SIG-M5 treated with dmso at 0.1 percent for 504 hours (cell line): ENCODE measurements at regions not wholly inside any gene's neighbourhood (a gene's known extent, or its start where the extent isn't known, plus 50 kb on each side); places are given as distances from the start of the nearest gene placed in this dataset.
"Not testable (repeated sequence)": the region's sequence is repeated elsewhere in the genome, so short reads cannot be mapped to it uniquely, and the experiment has no call there.

ENCODE experiments used
- DNase-seq: peaks from one replicate; lab custom pipeline; 2025; ENCODE audit not compliant: unreplicated experiment; lab: John Stamatoyannopoulos, UW

DNA sequence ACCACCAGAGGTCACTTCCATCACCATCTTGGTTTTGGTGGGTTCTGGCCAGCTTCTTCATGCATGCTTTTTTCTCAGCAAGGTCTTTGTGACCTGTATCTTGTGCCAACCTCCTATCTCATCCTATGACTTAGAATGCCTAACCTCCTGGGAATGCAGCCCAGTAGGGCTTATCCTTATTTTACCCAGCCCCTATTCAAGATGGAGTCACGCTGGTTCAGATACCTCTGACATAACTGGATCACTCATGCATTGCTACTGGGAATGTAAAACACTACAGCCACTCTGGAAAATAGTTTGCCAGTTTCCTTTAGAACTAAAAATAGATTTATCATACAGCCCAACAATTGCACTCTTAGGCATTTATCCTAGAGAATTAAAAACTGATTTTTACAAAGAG is 219.2 kb downstream of the IRS1 start:
- no peak for DNase-seq

- DNase-seq = no peak
Observed at GRCh38 chr2:226579519-226579918, 220.1 kb downstream of the IRS1 start.

GRCh38 chr2:226578879-226579278 is 220.7 kb downstream of the IRS1 start:
- peak; percentile 15 for DNase-seq

DNA sequence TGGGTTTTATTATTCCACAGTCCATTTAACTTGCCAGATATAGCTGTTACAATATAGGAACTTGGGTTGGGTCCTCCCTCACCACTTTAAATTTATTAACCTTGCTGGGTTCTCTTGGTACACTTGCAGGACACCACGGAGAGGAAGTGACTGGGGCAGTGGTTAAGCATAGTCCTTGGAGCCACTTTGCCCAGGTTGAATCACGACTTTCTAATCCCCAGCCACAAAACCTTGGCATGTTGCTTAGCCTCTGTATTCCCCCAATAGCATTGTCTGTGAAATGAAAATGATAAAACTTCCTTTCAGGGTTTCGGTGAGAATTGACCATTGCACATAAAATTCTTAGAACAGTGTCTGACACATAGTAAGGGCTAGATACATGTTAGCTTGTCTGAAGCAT is 221.2 kb downstream of the IRS1 start:
- DNase-seq = no peak

GRCh38 chr2:226575928-226576327 is 223.7 kb downstream of the IRS1 start:
- DNase-seq = no peak

GRCh38 chr2:226573158-226573557 is 226.5 kb downstream of the IRS1 start:
- DNase-seq = no peak

DNA sequence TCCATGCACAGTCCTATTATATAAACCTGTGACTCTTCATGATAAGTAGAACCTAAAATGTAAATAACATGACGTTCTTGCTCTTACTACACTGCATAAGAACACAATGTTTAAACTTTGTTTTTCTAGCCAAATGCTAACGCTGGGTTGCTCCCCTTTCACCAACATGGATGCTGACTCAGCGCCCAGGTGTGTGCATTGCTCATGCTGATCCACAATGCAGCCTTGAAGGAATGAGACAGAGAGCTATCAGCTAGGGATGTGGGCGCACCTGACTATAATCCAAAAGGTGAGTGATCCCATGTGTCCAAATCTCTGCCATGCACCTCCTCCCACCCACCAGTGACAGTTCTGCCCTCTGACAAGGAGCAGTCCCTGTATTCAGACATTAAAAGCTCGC is 235.0 kb downstream of the IRS1 start:
- DNase-seq = no peak

- no peak for DNase-seq
Observed at GRCh38 chr2:226561962-226562361, 237.7 kb downstream of the IRS1 start.

DNA sequence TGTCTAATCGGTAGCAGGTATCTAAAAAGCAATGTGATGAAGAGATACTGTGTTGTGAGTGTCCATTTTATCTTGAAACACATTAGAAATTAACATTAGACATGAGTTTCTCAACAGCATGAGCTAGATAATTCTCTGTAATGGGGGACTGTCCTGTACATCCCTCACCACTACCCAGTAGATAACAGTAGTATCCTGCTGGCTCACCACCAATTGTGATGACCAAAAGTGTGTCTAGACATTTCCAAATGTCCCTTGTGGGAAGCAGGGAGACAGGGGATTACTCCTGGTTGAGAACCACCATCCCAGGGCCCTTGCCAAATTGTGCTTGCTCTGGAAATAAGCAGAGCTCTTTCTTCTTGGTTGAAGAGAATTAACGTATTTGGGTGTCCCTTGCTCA is 239.3 kb downstream of the IRS1 start:
- DNase-seq = no peak

DNA sequence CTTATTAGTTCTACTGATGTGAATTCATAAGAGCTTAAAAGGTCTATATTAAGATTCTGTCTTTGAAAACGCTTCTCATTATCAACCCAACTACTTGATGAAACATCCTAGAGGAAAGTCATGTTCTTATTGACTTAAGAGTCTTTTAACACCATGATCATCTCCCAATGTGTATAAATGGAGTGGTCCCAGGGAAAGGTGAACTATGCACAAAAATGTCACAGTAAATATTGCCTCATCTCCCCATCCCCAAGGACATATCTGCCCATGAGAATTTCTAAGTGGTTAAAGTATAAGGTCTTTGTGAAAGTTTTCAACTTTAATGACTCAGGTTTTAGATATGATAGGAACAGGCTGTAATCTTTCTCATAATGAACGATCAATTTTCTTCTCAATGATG is 240.1 kb downstream of the IRS1 start:
- DNase-seq = no peak

DNA sequence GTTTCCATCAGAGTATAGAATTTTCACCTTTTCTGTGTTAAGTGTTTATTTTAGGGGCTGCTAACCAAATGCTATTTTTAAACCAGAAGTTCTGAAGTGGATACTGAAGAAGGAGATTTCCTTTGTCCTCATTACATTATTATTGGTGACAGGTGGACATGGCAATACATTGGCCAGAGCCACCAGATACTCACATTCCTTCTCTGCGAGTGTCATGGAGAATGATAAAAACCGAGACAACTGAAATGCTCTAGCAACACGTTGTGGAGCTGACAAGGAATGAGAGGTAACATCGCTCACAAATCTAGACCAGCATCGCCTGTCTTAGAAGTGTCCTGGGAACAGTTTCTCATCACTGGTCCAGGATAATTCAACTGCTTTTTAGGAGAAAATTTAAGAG is 241.2 kb downstream of the IRS1 start:
- no peak for DNase-seq

- DNase-seq = no peak
Observed at GRCh38 chr2:226556050-226556449, 243.6 kb downstream of the IRS1 start.

GRCh38 chr2:226554701-226555100 is 244.9 kb downstream of the IRS1 start:
- no peak for DNase-seq

DNA sequence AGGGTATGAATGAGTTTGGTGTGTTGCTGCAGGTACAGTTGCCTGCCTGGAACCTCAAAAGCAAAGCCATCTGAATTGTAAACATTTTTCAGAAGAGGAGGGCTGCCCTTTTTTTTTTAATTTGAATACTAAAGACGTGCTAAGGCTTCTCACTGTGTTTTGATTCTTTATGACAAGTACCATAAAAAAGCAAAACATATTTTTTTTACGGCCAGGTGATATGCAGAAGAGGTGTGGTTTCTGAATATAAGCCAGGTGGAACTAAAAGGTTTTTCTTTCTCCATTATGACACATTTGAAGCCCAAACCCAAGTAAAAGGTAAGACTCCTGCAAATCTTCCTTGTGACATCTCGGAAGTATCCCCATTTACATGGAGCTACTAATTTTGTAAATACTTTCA is 246.3 kb downstream of the IRS1 start:
- DNase-seq = no peak

- DNase-seq = no peak
Observed at GRCh38 chr2:226552571-226553285, 246.9 kb downstream of the IRS1 start.

GRCh38 chr2:226551522-226552250 is 247.9 kb downstream of the IRS1 start:
- no peak for DNase-seq

DNA sequence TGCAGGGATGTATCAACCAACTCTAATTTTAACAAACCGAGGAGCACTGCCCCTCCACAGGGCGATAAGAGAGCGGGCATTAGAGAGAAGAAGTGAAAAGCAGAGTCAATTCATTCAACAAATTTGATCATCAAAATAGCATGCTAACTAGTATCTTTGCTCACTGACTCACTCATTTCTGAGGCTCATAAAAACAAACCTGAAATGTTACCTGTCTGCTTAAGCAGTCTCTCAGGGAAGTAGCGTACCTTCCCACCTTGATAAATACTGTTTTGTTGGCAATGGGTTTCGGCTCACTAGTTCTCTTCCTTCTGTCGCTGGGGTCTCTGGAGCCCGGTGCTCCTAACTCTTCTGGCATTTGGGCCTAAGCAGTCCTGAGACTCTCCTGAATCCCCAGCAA is 248.8 kb downstream of the IRS1 start:
- no peak for DNase-seq

DNA sequence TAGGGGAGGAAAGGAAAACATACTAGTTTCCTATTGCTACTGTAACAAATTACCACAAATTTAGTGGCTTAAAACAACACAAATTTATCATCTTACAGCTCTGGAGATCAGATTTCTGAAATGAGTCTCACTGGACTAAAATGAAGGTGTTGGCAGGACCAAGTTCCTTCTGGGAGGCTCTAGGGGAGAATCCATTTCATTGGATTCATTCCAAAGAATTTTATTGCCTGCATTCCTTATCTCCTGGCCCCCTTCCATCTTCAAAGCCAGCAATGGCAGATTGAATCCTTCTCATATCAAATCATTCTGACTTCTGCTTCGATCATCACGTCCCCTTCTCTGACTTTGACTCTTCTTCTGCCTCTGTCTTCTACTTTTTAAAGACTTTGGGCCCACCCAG is 250.9 kb downstream of the IRS1 start:
- no peak for DNase-seq

GRCh38 chr2:226544596-226545210 is 254.9 kb downstream of the IRS1 start:
- DNase-seq = peak; percentile 6

DNA sequence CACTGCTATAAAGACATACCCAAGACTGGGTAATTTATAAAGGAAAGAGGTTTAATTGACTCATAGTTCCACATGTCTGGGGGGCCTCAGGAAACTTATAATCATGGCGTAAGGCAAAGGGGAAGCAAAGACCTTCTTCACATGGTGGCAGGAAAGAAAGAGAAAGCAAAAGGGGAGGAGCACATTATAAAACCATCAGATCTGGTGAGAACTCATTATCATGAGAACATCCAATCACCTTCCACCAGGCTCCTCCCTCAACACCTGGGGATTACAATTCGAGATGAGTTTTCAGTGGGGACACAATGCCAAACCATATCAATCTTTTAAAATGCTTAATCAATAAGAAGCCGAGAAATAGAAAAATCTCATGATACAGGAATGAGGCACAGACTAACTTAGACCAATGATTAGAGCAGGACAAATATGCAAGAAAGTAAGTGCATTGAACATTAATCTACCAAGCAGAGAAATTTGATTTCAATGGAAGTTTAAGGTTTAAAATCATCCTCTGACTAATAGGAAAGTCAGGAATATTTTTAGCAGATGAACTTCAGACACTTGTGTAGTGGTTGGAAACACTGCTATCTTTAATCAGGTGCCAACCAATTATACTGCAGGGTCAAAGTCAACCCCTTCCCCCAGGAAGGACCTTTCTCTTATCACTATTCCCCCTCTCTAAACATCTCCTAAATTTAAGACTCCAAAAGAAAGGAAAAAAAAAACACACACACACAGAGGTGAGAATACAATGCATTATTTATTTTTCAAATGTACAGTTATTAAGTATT is 259.2 kb downstream of the IRS1 start:
- no peak for DNase-seq

DNA sequence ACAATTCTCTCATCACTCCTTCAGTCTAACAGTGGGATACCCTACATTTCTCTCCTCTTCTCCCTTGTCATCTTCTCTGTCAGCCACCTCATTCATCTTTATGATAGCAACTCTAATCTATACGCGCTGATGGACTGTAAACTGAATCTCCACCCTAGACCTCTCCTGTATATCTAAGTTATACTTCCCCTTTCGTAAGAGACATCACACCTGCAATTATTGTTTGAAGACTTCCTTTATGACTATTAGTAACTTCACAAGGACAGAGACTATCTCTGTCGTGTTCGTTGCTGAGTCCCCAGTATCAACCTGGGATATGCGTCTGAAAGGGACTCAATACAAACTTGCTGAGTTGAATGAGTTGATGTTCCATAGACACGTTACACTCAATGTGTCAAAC is 263.2 kb downstream of the IRS1 start:
- no peak for DNase-seq

DNA sequence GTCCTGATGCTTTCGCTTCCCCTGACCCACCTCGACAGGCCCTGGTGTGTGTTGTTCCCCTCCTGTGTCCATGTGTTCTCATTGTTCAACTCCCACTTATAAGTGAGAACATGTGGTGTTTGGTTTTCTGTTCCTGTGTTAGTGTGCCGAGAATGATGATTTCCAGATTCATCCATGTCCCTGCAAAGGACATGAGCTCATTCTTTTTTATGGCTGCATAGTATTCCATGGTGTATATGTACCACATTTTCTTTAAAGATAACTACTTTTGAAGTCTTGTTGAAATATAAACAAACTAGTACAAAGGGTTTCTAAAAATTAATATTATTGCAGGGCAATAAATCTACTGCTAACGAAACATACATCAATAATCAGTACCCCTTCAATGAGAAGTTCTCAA is 266.6 kb downstream of the IRS1 start:
- not testable (repeated sequence) for DNase-seq
